Ascending aorta (tissue), 2 donors: ENCODE measurements at regions not wholly inside any gene's neighbourhood (a gene's known extent, or its start where the extent isn't known, plus 50 kb on each side); places are given as distances from the start of the nearest gene placed in this dataset.
A peak's percentile ranks its signal among the peaks of the same experiment; 100 is the strongest.
"Not testable (repeated sequence)": the region's sequence is repeated elsewhere in the genome, so short reads cannot be mapped to it uniquely, and the experiment has no call there.

Experiments
- DNase-seq, 2 donors: peaks; one replicate each; pipeline ENCODE4 v3.0.0-alpha.2; 2019; ENCODE audit warnings: low spot score in 2 of 2
- H3K27ac ChIP-seq, 2 donors: fragments of 200-600 bp; sonication (generic); one replicate each; pipeline ENCODE4 v1.5.1; 2016 to 2017; ENCODE audit warnings: mild to moderate bottlenecking in 1 of 2
- H3K27me3 ChIP-seq: fragments of 200-600 bp; sonication (generic); one replicate; pipeline ENCODE4 v1.5.1; 2017
- H3K36me3 ChIP-seq, 2 donors: fragments of 200-600 bp; sonication (generic); one replicate each; pipeline ENCODE4 v1.5.1; 2016
- H3K4me1 ChIP-seq, 2 donors: fragments of 200-600 bp; sonication (generic); one replicate each; pipeline ENCODE4 v1.5.1; 2016 to 2017; ENCODE audit warnings: mild to moderate bottlenecking in 1 of 2
- H3K4me3 ChIP-seq, 2 donors: fragments of 200-600 bp; sonication (generic); one replicate each; pipeline ENCODE4 v1.5.1; 2016 to 2017; ENCODE audit warnings: mild to moderate bottlenecking in 1 of 2
- H3K9me3 ChIP-seq, 2 donors: fragments of 200-600 bp; sonication (generic); one replicate each; pipeline ENCODE4 v1.5.1; 2016
- intact Hi-C: fragments of 100-400 bp; cut with DNase I; formaldehyde crosslinking; loops from one replicate; pipeline ENCODE4 v1.15.1; 2023
- TF ChIP-seq, protein P1 (sequence below), 3 experiments: fragments of 200-600 bp in 2 of 3; fragments of 450-650 bp in 1 of 3; sonication (generic) in 2 of 3; IDR thresholded peaks; one replicate each; pipeline ENCODE4 v1.5.1; 2016 to 2019; ENCODE audit warnings: antibody characterized with exemption in 3 of 3, mild to moderate bottlenecking in 1 of 3, moderate library complexity in 1 of 3

DNA sequence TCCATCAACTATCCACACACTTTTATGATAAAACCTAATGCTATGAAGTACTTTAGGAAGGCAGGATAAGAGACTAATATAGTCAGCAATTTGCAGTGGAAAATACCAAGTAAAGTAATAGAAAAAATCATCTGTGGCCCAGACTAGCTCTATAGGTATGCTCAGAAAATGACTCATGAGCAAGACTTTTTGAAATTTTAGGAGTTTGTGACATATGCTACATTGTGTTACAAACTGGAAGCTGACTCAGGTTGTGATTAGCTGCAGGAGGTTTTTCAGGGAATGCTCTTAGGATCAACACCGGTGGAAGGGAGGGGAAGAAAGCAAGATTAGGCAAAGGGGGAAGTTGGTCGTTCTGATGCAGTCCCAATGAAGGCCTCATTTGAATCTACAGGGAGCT, 56.1 kb downstream of the FEZF1 start:
- H3K9me3 ChIP-seq = no peaks in the 10 kb centered on the region
- H3K4me1 ChIP-seq = no peaks in the 10 kb centered on the region
- no peaks in the 10 kb centered on the region for H3K36me3 ChIP-seq
- TF ChIP-seq, protein P1, sequence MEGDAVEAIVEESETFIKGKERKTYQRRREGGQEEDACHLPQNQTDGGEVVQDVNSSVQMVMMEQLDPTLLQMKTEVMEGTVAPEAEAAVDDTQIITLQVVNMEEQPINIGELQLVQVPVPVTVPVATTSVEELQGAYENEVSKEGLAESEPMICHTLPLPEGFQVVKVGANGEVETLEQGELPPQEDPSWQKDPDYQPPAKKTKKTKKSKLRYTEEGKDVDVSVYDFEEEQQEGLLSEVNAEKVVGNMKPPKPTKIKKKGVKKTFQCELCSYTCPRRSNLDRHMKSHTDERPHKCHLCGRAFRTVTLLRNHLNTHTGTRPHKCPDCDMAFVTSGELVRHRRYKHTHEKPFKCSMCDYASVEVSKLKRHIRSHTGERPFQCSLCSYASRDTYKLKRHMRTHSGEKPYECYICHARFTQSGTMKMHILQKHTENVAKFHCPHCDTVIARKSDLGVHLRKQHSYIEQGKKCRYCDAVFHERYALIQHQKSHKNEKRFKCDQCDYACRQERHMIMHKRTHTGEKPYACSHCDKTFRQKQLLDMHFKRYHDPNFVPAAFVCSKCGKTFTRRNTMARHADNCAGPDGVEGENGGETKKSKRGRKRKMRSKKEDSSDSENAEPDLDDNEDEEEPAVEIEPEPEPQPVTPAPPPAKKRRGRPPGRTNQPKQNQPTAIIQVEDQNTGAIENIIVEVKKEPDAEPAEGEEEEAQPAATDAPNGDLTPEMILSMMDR (IDR thresholded peaks at IDR 0.05) = no peak
- H3K27me3 ChIP-seq = no peaks in the 10 kb centered on the region
- no peak overlapping the region for H3K4me3 ChIP-seq
- DNase-seq = no peak
- no peak overlapping the region for H3K27ac ChIP-seq
- intact Hi-C loops = no loop called here

DNA sequence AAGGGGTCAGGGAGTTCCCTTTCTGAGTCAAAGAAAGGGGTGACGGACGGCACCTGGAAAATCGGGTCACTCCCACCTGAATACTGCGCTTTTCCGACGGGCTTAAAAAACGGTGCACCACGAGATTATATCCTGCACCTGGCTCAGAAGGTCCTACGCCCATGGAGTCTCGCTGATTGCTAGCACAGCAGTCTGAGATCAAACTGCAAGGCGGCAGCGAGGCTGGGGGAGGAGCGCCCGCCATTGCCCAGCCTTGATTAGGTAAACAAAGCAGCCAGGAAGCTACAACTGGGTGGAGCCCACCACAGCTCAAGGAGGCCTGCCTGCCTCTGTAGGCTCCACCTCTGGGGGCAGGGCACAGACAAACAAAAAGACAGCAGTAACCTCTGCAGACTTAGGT, 65.8 kb downstream of the FEZF1 start:
- H3K9me3 ChIP-seq, H3K27ac ChIP-seq, DNase-seq, H3K4me3 ChIP-seq, H3K36me3 ChIP-seq, H3K27me3 ChIP-seq, H3K4me1 ChIP-seq, intact Hi-C loops: not testable (repeated sequence)

DNA sequence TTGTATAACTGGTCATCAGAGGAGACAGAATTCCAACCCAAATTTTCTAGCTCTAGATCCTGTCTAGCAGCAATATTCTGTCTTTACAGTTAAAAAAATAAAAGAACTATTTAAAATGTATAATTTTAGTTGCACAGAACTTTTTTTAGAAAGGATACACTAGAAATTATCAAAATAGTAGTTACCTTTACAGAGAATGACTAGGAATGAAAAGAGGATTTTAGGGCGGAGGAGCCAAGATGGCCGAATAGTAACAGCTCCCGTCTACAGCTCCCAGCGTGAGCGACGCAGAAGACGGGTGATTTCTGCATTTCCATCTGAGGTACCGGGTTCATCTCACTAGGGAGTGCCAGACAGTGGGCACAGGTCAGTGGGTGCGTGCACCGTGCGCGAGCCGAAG, 66.3 kb downstream of the FEZF1 start:
- H3K4me3 ChIP-seq, H3K4me1 ChIP-seq, DNase-seq, H3K27ac ChIP-seq, intact Hi-C loops, H3K36me3 ChIP-seq, H3K9me3 ChIP-seq, H3K27me3 ChIP-seq: not testable (repeated sequence)

DNA sequence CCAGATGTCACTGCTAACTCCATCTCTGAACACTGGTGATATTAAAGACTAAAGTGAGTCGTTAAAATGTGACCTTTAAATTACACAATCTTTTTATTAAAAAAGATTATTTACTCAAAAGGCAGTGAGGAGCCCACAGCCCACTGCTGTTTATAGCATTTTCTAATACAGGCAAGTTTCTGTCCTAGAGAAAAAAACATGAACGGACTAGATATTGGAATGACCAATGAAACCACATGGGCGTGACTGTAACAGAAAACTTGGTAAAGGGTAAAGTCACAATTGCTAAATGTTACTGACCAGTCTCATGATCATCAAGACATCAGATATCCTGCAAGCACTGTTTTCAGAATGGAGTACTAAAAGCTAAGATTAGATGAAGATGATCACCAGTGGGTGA, 78.7 kb downstream of the FEZF1 start:
- DNase-seq = no peak
- no peak overlapping the region for H3K4me3 ChIP-seq
- no peak overlapping the region for H3K27ac ChIP-seq
- no peaks in the 10 kb centered on the region for H3K27me3 ChIP-seq
- intact Hi-C loops = no loop called here
- TF ChIP-seq, protein P1 (IDR thresholded peaks at IDR 0.05) = no peak
- H3K9me3 ChIP-seq = no peaks in the 10 kb centered on the region
- no peaks in the 10 kb centered on the region for H3K4me1 ChIP-seq
- no peaks in the 10 kb centered on the region for H3K36me3 ChIP-seq

DNA sequence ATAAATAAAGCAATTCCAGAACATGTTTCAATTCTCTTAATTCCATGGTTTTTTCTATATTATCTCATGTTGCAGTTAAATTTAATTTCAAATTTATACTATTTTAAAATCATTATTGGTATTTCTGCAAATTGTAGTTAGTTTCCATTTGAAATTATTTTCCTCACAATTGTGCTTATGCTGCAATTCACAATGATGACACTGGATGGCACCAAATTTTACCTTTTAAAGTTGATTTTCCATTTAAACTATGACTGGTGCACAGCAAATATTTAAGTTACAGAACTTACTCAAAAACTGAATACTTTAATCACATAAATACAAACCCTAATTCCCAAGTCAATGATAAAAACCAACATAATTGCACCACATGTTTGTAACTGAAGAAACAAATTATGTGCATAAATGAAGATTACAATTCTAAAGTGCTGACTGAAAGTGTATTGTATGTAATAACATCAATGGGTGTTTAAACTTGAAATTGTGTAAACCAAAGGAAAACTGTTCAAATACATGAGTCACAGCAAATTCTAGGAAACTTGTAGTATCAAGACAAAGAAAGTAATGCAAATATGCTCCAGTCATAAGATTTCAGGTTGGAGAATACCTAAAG, 75.3 kb upstream of the AASS start:
- no peaks in the 10 kb centered on the region for H3K9me3 ChIP-seq
- TF ChIP-seq, protein P1 (IDR thresholded peaks at IDR 0.05) = peak; percentile 12 to 55 (median 47)
- no peaks in the 10 kb centered on the region for H3K36me3 ChIP-seq
- DNase-seq = no peak
- intact Hi-C loops = loop anchor here (2.0 kb wide), 1 partner anchor 935 kb away; no protein-coding TSS in a partner anchor
- H3K27ac ChIP-seq = no peak overlapping the region
- no peaks in the 10 kb centered on the region for H3K4me1 ChIP-seq
- no peaks in the 10 kb centered on the region for H3K27me3 ChIP-seq
- no peak overlapping the region for H3K4me3 ChIP-seq

DNA sequence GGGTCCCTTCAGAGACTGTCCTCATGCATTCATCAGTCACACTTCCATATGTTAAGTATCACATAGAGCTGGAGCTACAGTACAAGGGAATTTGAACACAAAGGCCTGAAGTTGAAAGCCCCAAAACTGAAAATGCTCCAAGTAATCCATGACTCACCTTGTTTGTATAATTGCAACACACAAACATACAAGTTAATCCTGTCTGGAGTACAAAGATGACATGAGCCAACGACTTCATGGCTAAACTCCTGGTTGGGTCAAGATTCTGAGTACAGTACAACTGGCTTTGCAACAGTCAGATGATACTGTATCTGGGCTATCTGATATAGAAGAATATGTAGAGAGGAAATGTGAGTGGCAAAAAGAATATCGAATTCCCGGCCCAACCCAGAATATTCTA, 73.1 kb upstream of the AASS start:
- Histone ChIP-seq H3K36me3 (no peaks in the 10 kb centered on the region), H3K27me3 (no peaks in the 10 kb centered on the region), H3K9me3 (no peaks in the 10 kb centered on the region), H3K4me3 (no peak overlapping the region), H3K27ac (no peak overlapping the region), H3K4me1 (no peaks in the 10 kb centered on the region)
- TF ChIP-seq, protein P1 (IDR thresholded peaks at IDR 0.05) = no peak
- DNase-seq = no peak
- intact Hi-C loops = no loop called here

DNA sequence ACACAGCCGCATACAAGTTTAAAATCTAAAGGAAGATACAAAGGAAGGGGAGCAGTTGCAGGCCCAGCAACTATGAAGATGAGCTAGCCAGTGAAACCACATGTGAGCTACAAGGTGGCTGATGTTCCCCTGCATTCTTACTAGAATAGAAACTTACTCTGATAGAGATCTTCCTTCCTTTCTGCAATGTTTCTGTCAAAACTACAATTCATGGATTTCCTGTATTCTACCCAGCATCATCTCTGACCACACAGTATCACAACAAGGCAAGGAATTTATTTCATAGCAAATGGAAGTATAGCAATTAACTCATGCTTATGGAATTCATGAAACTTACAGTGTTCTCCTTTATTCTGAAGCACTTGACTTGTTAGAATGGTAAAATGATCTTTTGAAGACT, 68.7 kb upstream of the AASS start:
- no peak overlapping the region for H3K27ac ChIP-seq
- TF ChIP-seq, protein P1 (IDR thresholded peaks at IDR 0.05) = no peak
- H3K27me3 ChIP-seq = no peaks in the 10 kb centered on the region
- peaks cover 0 to under 1% of the 10 kb centered on the region in 2 donors for H3K9me3 ChIP-seq
- H3K4me3 ChIP-seq = no peak overlapping the region
- no peaks in the 10 kb centered on the region for H3K4me1 ChIP-seq
- intact Hi-C loops = no loop called here
- H3K36me3 ChIP-seq = no peaks in the 10 kb centered on the region
- no peak for DNase-seq
